ENCODE measurements at regions not wholly inside any gene's neighbourhood (a gene's known extent, or its start where the extent isn't known, plus 50 kb on each side); places are given as distances from the start of the nearest gene placed in this dataset.

DNA sequence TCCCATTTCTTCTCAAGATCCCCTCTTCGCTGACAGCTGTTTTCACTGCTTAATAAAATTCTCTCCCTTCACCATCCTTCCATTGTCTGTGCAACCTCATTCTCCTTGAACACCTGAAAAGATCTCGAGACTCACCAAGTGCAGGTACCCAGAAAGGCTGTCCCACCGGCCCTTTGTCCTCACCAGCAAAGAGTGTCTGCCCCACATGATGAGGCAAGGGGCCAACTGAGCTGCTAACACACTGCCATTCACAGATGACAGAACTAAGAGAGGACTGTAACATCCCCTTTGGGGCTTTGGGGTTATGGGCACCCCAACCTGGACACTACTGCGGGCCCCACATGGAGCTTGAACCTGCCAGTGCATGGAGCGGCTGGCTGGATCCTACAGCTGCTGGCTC, 771.4 kb upstream of the MIR17HG start:
- H3K4me1 ChIP-seq (ENCODE audit: control insufficient read depth, insufficient read depth, low read length) = no peaks in the 10 kb centered on the region
- H3K4me3 ChIP-seq (ENCODE audit: low read depth, low read length) = no peak overlapping the region
- POLR2A ChIA-PET = no interaction called here
- H3K27ac ChIP-seq (ENCODE audit: extremely low read depth, low read depth, low read length) = no peak overlapping the region
- no peaks in the 10 kb centered on the region for H3K36me3 ChIP-seq (ENCODE audit: control insufficient read depth in 2 of 2, insufficient read depth in 1 of 2, low read length in 2 of 2)
- CTCF ChIA-PET = no interaction called here
- no peaks in the 10 kb centered on the region for H3K9me3 ChIP-seq (ENCODE audit: control insufficient read depth, insufficient read depth, low read depth, low read length)
- TF ChIP-seq ZIC2 (tag by site-specific recombination; IDR thresholded peaks at IDR 0.05) (no peak), ZNF221 (tag by site-specific recombination; IDR thresholded peaks at IDR 0.05; ENCODE audit: borderline replicate concordance) (no peak), ZNF555 (tag by site-specific recombination; conservative IDR thresholded peaks at IDR 0.05) (no peak), ZNF37A (tag by site-specific recombination; IDR thresholded peaks at IDR 0.05) (no peak), ZNF184 (tag by site-specific recombination; IDR thresholded peaks at IDR 0.05) (no peak), ZNF157 (tag by site-specific recombination; IDR thresholded peaks at IDR 0.05) (no peak), ZNF473 (tag by site-specific recombination; IDR thresholded peaks at IDR 0.05) (no peak), ZFP41 (tag by site-specific recombination; IDR thresholded peaks at IDR 0.05; ENCODE audit: borderline replicate concordance) (no peak), HOXC10 (CRISPR knock-in tag; IDR thresholded peaks at IDR 0.05) (no peak), ZNF664 (tag by site-specific recombination; IDR thresholded peaks at IDR 0.05) (no peak), SP2 (tag by site-specific recombination; IDR thresholded peaks at IDR 0.05) (no peak), ZNF391 (tag by site-specific recombination; IDR thresholded peaks at IDR 0.05; ENCODE audit: borderline replicate concordance, low read depth) (no peak), ZBTB20 (tag by site-specific recombination; IDR thresholded peaks at IDR 0.05) (no peak)
- TF ChIP-seq, protein P1, sequence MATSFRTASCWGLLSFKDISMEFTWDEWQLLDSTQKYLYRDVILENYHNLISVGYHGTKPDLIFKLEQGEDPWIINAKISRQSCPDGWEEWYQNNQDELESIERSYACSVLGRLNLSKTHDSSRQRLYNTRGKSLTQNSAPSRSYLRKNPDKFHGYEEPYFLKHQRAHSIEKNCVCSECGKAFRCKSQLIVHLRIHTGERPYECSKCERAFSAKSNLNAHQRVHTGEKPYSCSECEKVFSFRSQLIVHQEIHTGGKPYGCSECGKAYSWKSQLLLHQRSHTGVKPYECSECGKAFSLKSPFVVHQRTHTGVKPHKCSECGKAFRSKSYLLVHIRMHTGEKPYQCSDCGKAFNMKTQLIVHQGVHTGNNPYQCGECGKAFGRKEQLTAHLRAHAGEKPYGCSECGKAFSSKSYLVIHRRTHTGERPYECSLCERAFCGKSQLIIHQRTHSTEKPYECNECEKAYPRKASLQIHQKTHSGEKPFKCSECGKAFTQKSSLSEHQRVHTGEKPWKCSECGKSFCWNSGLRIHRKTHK (tag by site-specific recombination; IDR thresholded peaks at IDR 0.05) = no peak
- TF ChIP-seq, protein P2, sequence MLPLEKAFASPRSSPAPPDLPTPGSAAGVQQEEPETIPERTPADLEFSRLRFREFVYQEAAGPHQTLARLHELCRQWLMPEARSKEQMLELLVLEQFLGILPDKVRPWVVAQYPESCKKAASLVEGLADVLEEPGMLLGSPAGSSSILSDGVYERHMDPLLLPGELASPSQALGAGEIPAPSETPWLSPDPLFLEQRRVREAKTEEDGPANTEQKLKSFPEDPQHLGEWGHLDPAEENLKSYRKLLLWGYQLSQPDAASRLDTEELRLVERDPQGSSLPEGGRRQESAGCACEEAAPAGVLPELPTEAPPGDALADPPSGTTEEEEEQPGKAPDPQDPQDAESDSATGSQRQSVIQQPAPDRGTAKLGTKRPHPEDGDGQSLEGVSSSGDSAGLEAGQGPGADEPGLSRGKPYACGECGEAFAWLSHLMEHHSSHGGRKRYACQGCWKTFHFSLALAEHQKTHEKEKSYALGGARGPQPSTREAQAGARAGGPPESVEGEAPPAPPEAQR (tag by site-specific recombination; IDR thresholded peaks at IDR 0.05) = no peak

DNA sequence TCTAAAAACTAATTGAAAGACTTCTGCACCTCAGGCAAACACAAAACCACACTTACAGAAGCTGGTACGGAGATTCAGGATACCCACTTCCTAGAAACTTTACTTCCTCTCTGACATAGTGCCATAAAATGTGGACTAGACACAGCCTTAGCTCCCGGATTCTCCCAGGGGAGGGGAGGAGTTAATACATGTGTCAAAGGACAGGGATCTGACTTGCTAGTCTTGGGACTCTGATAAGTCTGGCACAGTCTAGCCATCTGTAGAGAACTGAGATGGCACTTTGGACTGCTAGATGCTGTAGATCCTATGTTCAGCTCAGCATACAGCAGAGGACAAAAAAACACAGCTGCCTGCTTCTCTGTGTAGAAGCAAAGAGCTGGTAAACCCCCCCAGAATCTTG, 769.8 kb upstream of the MIR17HG start:
- POLR2A ChIA-PET = no interaction called here
- H3K36me3 ChIP-seq (ENCODE audit: control insufficient read depth in 2 of 2, insufficient read depth in 1 of 2, low read length in 2 of 2) = no peaks in the 10 kb centered on the region
- no peak overlapping the region for H3K4me3 ChIP-seq (ENCODE audit: low read depth, low read length)
- no peaks in the 10 kb centered on the region for H3K9me3 ChIP-seq (ENCODE audit: control insufficient read depth, insufficient read depth, low read depth, low read length)
- H3K4me1 ChIP-seq (ENCODE audit: control insufficient read depth, insufficient read depth, low read length) = no peaks in the 10 kb centered on the region
- CTCF ChIA-PET = no interaction called here
- H3K27ac ChIP-seq (ENCODE audit: extremely low read depth, low read depth, low read length) = no peak overlapping the region
- no peak for TF ChIP-seq GLIS2 (tag by site-specific recombination; IDR thresholded peaks at IDR 0.05)
- TF ChIP-seq ZNF610 (tag by site-specific recombination; IDR thresholded peaks at IDR 0.05; ENCODE audit: borderline replicate concordance) = no peak
- TF ChIP-seq ZNF324 (tag by site-specific recombination; IDR thresholded peaks at IDR 0.05) = no peak
- TF ChIP-seq ZNF837 (tag by site-specific recombination; IDR thresholded peaks at IDR 0.05) = no peak
- TF ChIP-seq ZFP37 (tag by site-specific recombination; IDR thresholded peaks at IDR 0.05) = no peak
- TF ChIP-seq, protein P3, sequence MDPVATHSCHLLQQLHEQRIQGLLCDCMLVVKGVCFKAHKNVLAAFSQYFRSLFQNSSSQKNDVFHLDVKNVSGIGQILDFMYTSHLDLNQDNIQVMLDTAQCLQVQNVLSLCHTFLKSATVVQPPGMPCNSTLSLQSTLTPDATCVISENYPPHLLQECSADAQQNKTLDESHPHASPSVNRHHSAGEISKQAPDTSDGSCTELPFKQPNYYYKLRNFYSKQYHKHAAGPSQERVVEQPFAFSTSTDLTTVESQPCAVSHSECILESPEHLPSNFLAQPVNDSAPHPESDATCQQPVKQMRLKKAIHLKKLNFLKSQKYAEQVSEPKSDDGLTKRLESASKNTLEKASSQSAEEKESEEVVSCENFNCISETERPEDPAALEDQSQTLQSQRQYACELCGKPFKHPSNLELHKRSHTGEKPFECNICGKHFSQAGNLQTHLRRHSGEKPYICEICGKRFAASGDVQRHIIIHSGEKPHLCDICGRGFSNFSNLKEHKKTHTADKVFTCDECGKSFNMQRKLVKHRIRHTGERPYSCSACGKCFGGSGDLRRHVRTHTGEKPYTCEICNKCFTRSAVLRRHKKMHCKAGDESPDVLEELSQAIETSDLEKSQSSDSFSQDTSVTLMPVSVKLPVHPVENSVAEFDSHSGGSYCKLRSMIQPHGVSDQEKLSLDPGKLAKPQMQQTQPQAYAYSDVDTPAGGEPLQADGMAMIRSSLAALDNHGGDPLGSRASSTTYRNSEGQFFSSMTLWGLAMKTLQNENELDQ (tag by site-specific recombination; IDR thresholded peaks at IDR 0.05; ENCODE audit: low read depth) = no peak
- TF ChIP-seq ZNF768 (tag by site-specific recombination; IDR thresholded peaks at IDR 0.05) = no peak
- no peak for TF ChIP-seq ZNF354C (tag by site-specific recombination; IDR thresholded peaks at IDR 0.05; ENCODE audit: borderline replicate concordance, low read depth)
- TF ChIP-seq MEIS1 (CRISPR knock-in tag; IDR thresholded peaks at IDR 0.05; ENCODE audit: borderline replicate concordance) = no peak
- TF ChIP-seq, protein P4, sequence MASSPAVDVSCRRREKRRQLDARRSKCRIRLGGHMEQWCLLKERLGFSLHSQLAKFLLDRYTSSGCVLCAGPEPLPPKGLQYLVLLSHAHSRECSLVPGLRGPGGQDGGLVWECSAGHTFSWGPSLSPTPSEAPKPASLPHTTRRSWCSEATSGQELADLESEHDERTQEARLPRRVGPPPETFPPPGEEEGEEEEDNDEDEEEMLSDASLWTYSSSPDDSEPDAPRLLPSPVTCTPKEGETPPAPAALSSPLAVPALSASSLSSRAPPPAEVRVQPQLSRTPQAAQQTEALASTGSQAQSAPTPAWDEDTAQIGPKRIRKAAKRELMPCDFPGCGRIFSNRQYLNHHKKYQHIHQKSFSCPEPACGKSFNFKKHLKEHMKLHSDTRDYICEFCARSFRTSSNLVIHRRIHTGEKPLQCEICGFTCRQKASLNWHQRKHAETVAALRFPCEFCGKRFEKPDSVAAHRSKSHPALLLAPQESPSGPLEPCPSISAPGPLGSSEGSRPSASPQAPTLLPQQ (tag by site-specific recombination; IDR thresholded peaks at IDR 0.05) = no peak
- TF ChIP-seq ZNF76 (tag by site-specific recombination; IDR thresholded peaks at IDR 0.05; ENCODE audit: borderline replicate concordance, low read depth) = no peak
- TF ChIP-seq ZNF600 (tag by site-specific recombination; IDR thresholded peaks at IDR 0.05) = no peak
- TF ChIP-seq OVOL3 (tag by site-specific recombination; IDR thresholded peaks at IDR 0.05) = no peak
- TF ChIP-seq SALL2 (tag by site-specific recombination; IDR thresholded peaks at IDR 0.05; ENCODE audit: borderline replicate concordance) = no peak
- TF ChIP-seq ZNF10 (tag by site-specific recombination; IDR thresholded peaks at IDR 0.05) = no peak
- TF ChIP-seq ZNF416 (tag by site-specific recombination; IDR thresholded peaks at IDR 0.05) = no peak

Data from HEK293 (cell line).